ENCODE measurements at regions not wholly inside any gene's neighbourhood (a gene's known extent, or its start where the extent isn't known, plus 50 kb on each side); places are given as distances from the start of the nearest gene placed in this dataset.

DNA sequence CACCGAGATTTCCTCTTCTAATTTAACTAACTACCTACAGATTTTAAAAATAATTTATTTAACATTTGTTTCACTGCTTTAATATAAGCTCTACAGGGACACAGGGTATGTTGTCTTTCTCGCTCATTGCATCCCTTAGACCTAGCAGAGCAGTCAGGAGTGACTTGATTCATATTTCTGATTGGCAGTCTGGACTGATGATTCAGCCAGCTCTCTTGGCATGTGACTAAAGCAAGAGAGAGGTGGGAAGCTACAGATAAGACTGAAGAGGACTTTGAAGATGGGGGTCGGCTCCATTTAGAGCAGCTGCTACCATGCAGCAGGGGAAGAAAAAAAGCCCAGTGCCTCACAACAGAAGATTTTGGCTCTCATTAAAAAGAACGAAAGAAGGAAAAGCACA, 173.4 kb upstream of the STK32A start:
- TF ChIP-seq CTCF (IDR thresholded peaks at IDR 0.05) (no peak), POLR2AphosphoS5 (IDR thresholded peaks at IDR 0.05) (no peak)
